Ecto neural progenitor cell (in vitro differentiated cells): ENCODE measurements at regions not wholly inside any gene's neighbourhood (a gene's known extent, or its start where the extent isn't known, plus 50 kb on each side); places are given as distances from the start of the nearest gene placed in this dataset.

Experiments
- DNase-seq: peaks from one replicate; pipeline ENCODE4 v3.0.0-alpha.2; 2018; ENCODE audit warnings: low spot score

DNA sequence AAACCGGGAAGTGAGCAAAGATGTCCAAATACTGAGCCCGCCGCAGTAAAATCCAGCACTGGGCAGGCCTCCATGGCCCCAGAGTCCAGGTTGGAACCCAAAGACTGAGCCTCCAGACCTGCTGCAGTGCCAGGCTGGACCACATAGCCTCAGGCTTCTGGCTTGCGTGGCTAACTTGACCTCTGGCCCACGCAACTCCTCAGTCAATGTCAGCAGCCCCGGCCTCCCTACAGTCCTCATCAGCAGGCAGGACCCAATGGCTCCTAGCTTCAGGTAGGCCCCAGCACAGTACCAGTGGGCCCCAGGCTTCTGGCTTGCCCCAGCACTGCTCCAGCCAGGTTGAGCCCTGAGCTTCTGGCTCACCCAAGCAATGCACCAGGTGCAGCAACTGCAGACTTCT lies 245.1 kb upstream of the AFDN start:
- no peak for DNase-seq

GRCh38 chr6:167583412-167583811 lies 243.3 kb upstream of the AFDN start:
- no peak for DNase-seq

GRCh38 chr6:167588181-167588919 lies 238.4 kb upstream of the AFDN start:
- DNase-seq, result peak; percentile 48

GRCh38 chr6:167588920-167589614 lies 237.6 kb upstream of the AFDN start:
- no peak for DNase-seq

- DNase-seq, result no peak
These were observed 237.1 kb upstream of the AFDN start for GRCh38 chr6:167589615-167589940.

DNA sequence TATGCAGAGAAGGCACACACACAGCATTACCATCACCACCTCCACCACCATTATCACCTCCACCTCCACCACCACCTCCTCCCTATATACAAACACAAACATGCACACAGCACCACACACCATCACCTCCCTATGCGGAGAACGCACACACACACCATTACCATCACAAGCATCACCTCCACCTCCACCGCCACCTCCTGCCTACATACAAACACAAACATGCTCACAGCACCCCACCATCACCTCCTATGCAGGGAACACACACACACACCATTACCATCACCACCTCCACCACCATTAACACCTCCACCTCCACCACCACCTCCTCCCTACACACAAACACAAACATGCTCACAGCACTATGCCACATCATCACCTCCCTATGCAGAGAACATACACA lies 236.5 kb upstream of the AFDN start:
- DNase-seq, result no peak
